K562 (cell line): ENCODE measurements at regions not wholly inside any gene's neighbourhood (a gene's known extent, or its start where the extent isn't known, plus 50 kb on each side); places are given as distances from the start of the nearest gene placed in this dataset.

Experiments used
- ATAC-seq: fragments of 200-7000 bp; cut with Tn5 transposase; 3 replicates; pipeline ENCODE4 v1.9.1; 2020; ENCODE audit warnings: moderate library complexity
- BruUV-seq: library from RNA; stranded (reverse); fragments of 400-500 nt; replicated peaks from 2 replicates; lab custom pipeline; 2021; lab: Mats Ljungman, UMichigan
- CTCF ChIA-PET: fragments of 300-600 bp; formaldehyde crosslinking; extraction: SDS; loops from one replicate; lab custom pipeline; 2021; ENCODE audit warnings: low intra/inter-chr PET ratio; lab: Yijun Ruan, JAX
- POLR2A ChIA-PET: fragments of 300-600, 350-650 bp; sonication (Branson Sonifier 250); formaldehyde crosslinking; extraction: SDS; loops from one replicate; lab custom pipeline; 2021; ENCODE audit warnings: antibody characterized with exemption, inconsistent platforms; lab: Yijun Ruan, JAX
- DNase-seq, 4 experiments: peaks; one replicate each; pipeline versions ENCODE4 v3.0.0 to v3.0.0-alpha.2; 2011 to 2018; ENCODE audit warnings: low spot score in 3 of 4, mixed read lengths in 3 of 4; ENCODE audit errors: extremely low read depth in 1 of 4
- FAIRE-seq: peaks from 2 replicates; lab custom pipeline; 2011; peaks lifted over from hg19 to GRCh38; lab: Jason Lieb, UNC
- H2AFZ ChIP-seq: 2 replicates; pipeline ENCODE4 v1.6.0; 2011; ENCODE audit warnings: low read depth, low read length, control low read depth, inconsistent platforms
- H3K27ac ChIP-seq: fragments of 200-600 bp; 3 replicates; pipeline ENCODE4 v1.8.0; 2011; ENCODE audit warnings: low read depth, mild to moderate bottlenecking, control low read depth, inconsistent platforms, low read length, moderate library complexity, mixed read lengths; ENCODE audit errors: extremely low read depth
- H3K27me3 ChIP-seq, 2 experiments: fragments of 300-600 bp in 1 of 2; 2 replicates in 1 of 2; 3 replicates in 1 of 2; pipeline versions ENCODE4 v1.6.0 to v1.8.0; 2011; ENCODE audit warnings: inconsistent platforms in 2 of 2, low read length in 2 of 2, mild to moderate bottlenecking in 1 of 2, mixed read lengths in 1 of 2, moderate library complexity in 1 of 2; ENCODE audit not compliant: control insufficient read depth in 2 of 2, insufficient read depth in 2 of 2
- H3K36me3 ChIP-seq: fragments of 300-600 bp; 3 replicates; pipeline ENCODE4 v1.8.0; 2011; ENCODE audit warnings: mild to moderate bottlenecking, low read length, inconsistent platforms; ENCODE audit not compliant: control insufficient read depth, insufficient read depth
- H3K4me1 ChIP-seq, 2 experiments: fragments of 200-600 bp in 1 of 2; replicated peaks in 1 of 2; 2 replicates in 1 of 2; 3 replicates in 1 of 2; pipeline versions ENCODE4 v1.5.1 to v1.8.0; 2011; ENCODE audit warnings: inconsistent platforms in 2 of 2, low read length in 2 of 2, mild to moderate bottlenecking in 1 of 2, mixed read lengths in 1 of 2, moderate library complexity in 1 of 2; ENCODE audit not compliant: control insufficient read depth in 2 of 2, insufficient read depth in 2 of 2
- H3K4me2 ChIP-seq: 2 replicates; pipeline ENCODE4 v1.6.1; 2011; ENCODE audit warnings: low read length, control low read depth, inconsistent platforms, mixed read lengths; ENCODE audit not compliant: insufficient read depth
- H3K4me3 ChIP-seq: fragments of 200-600 bp; sonication (generic), shearing (Covaris generic); 2 replicates; pipeline ENCODE4 v1.5.1; 2016; ENCODE audit warnings: control low read depth, inconsistent platforms
- H3K79me2 ChIP-seq: fragments of 200-600 bp; 3 replicates; pipeline ENCODE4 v1.8.0; 2011; ENCODE audit warnings: low read length, inconsistent platforms; ENCODE audit not compliant: control insufficient read depth, insufficient read depth
- H3K9ac ChIP-seq, 2 experiments: 2 replicates each; pipeline versions ENCODE4 v1.6.0 to v1.6.1; 2011; ENCODE audit warnings: low read depth in 2 of 2, low read length in 2 of 2, control low read depth in 1 of 2, inconsistent platforms in 1 of 2, mild to moderate bottlenecking in 1 of 2, mixed read lengths in 1 of 2; ENCODE audit not compliant: insufficient read depth in 1 of 2
- H3K9me1 ChIP-seq: one replicate; pipeline ENCODE4 v1.6.0; 2011; ENCODE audit warnings: inconsistent platforms, mild to moderate bottlenecking, low read length, moderate library complexity; ENCODE audit not compliant: control insufficient read depth, insufficient read depth
- H3K9me3 ChIP-seq: replicated peaks from 2 replicates; pipeline ENCODE4 v1.5.1; 2011; ENCODE audit warnings: low read depth, low read length, inconsistent platforms; ENCODE audit not compliant: control insufficient read depth, insufficient read depth
- H4K20me1 ChIP-seq: replicated peaks from 2 replicates; pipeline ENCODE4 v1.6.1; 2011; ENCODE audit warnings: low read length, inconsistent platforms, mixed read lengths; ENCODE audit not compliant: control insufficient read depth, insufficient read depth
- CTCF ChIP-seq, 3 experiments: IDR thresholded peaks in 2 of 3; conservative IDR thresholded peaks in 1 of 3; 2 replicates each; pipeline ENCODE4 v1.5.1; 2011 to 2012; ENCODE audit warnings: low read length in 3 of 3, mild to moderate bottlenecking in 3 of 3, control low read depth in 2 of 3, improper control_type of control experiment in 1 of 3, inconsistent platforms in 1 of 3, low read depth in 1 of 3, mixed read lengths in 1 of 3, moderate library complexity in 1 of 3; ENCODE audit not compliant: insufficient read depth in 2 of 3
- DDX20 ChIP-seq: fragments of 450-650 bp; IDR thresholded peaks from 2 replicates; pipeline ENCODE4 v1.6.1; 2016; ENCODE audit warnings: missing genetic modification characterization, low read depth, mild to moderate bottlenecking, missing compliant biosample characterization, moderate library complexity
- MAFF ChIP-seq: IDR thresholded peaks from 2 replicates; pipeline ENCODE4 v1.6.1; 2012; ENCODE audit warnings: low read length, improper control_type of control experiment
- PPARD ChIP-seq: fragments of 250-450 bp; sonication (Bioruptor Pico); IDR thresholded peaks from 2 replicates; pipeline ENCODE4 v1.8.0; 2022; ENCODE audit warnings: inconsistent platforms, mild to moderate bottlenecking, moderate library complexity
- PREB ChIP-seq: sonication (generic); formaldehyde crosslinking; IDR thresholded peaks from 2 replicates; pipeline ENCODE4 v1.8.1; 2023; ENCODE audit warnings: mild to moderate bottlenecking, missing genetic modification reagents
- RAD21 ChIP-seq, 2 experiments: fragments of 250-450 bp in 1 of 2; fragments of 450-650 bp in 1 of 2; sonication (Bioruptor Pico) in 1 of 2; formaldehyde crosslinking in 1 of 2; IDR thresholded peaks in 1 of 2; conservative IDR thresholded peaks in 1 of 2; 2 replicates each; pipeline versions ENCODE4 v1.4.0 to v1.8.0; 2020 to 2022; ENCODE audit warnings: mild to moderate bottlenecking in 2 of 2, moderate library complexity in 1 of 2
- ZNF274 ChIP-seq: IDR thresholded peaks from 2 replicates; pipeline ENCODE4 v1.6.1; 2011; ENCODE audit warnings: low read depth, mild to moderate bottlenecking, low read length, moderate library complexity, borderline replicate concordance
- ZNF354B ChIP-seq: fragments of 250-450 bp; sonication (Bioruptor Pico); IDR thresholded peaks from 2 replicates; pipeline ENCODE4 v1.4.0; 2020
- WGBS: fragments of 100-300 bp; shearing (Covaris generic); methylation state at CpG from one replicate; pipeline ENCODE4 v1.1.6; 2016; ENCODE audit warnings: low coverage, mixed read lengths; ENCODE audit not compliant: insufficient coverage; ENCODE audit errors: missing lambda C conversion rate; 5-methylcytosine and 5-hydroxymethylcytosine counted together
- in situ Hi-C: fragments of 300-500 bp; cut with MboI; formaldehyde crosslinking; loops from 4 replicates; pipeline ENCODE4 v1.15.0; 2018; ENCODE audit warnings: inconsistent platforms, mixed read lengths
- intact Hi-C: fragments of 100-400 bp; cut with micrococcal nuclease; formaldehyde crosslinking; loops from 2 replicates; pipeline ENCODE4 v1.14.2; 2022

GRCh38 chr14:26729851-26730250 is 132.0 kb upstream of the NOVA1 start:
- no peak overlapping the region for H3K4me3 ChIP-seq
- H2AFZ ChIP-seq = no peak overlapping the region
- H3K27me3 ChIP-seq = no peaks in the 10 kb centered on the region
- H3K4me1 ChIP-seq = no peaks in the 10 kb centered on the region
- ChIA-PET CTCF (no interaction called here), POLR2A (no interaction called here)
- in situ Hi-C loops (no loop called here), intact Hi-C loops (no loop called here)
- ATAC-seq (no peak), FAIRE-seq (no peak), DNase-seq (no peak)
- no peaks in the 10 kb centered on the region for H3K79me2 ChIP-seq
- H3K27ac ChIP-seq = no peak overlapping the region
- H3K9me1 ChIP-seq = no peaks in the 10 kb centered on the region
- 0% methylated on average over 2 of the region's 3 CpGs for WGBS
- no peak for TF ChIP-seq MAFF
- TF ChIP-seq ZNF354B (CRISPR knock-in tag) = no peak
- no peak for TF ChIP-seq DDX20
- TF ChIP-seq ZNF274 = no peak
- TF ChIP-seq PPARD (CRISPR knock-in tag) = no peak
- H3K4me2 ChIP-seq = no peak overlapping the region
- no peaks in the 10 kb centered on the region for H3K36me3 ChIP-seq
- H3K9me3 ChIP-seq = no peaks in the 10 kb centered on the region
- no peaks in the 10 kb centered on the region for H4K20me1 ChIP-seq
- BruUV-seq = no TSS peak
- no peak overlapping the region for H3K9ac ChIP-seq

- ATAC-seq (no peak), FAIRE-seq (no peak), DNase-seq (peak; percentile 4 to 12 (median 8))
- ChIA-PET CTCF (no interaction called here), POLR2A (no interaction called here)
- BruUV-seq = no TSS peak
- Histone ChIP-seq H3K9ac (no peak overlapping the region), H3K4me3 (no peak overlapping the region), H3K4me2 (no peak overlapping the region), H3K36me3 (no peaks in the 10 kb centered on the region), H3K27ac (no peak overlapping the region), H3K9me1 (no peaks in the 10 kb centered on the region), H3K9me3 (no peaks in the 10 kb centered on the region), H4K20me1 (no peaks in the 10 kb centered on the region), H3K79me2 (no peaks in the 10 kb centered on the region), H3K4me1 (no peaks in the 10 kb centered on the region), H2AFZ (no peak overlapping the region), H3K27me3 (no peaks in the 10 kb centered on the region)
- WGBS = 0% methylated on average over 4 of the region's 4 CpGs
- intact Hi-C loops = no loop called here
- TF ChIP-seq RAD21 (CRISPR knock-in tag; conservative IDR thresholded peaks at IDR 0.05 in 1 of 2, IDR thresholded peaks at IDR 0.05 in 1 of 2) = peak in 1 of 2 experiments; percentile 44; a peak in 2 of 4 replicates
- no peak for TF ChIP-seq PREB (CRISPR knock-in tag)
- TF ChIP-seq CTCF (IDR thresholded peaks at IDR 0.05 in 2 of 3, conservative IDR thresholded peaks at IDR 0.05 in 1 of 3; ENCODE audit: insufficient read depth in 2 of 3, low read depth in 1 of 3, low read length in 3 of 3) = peak in 1 of 3 experiments; percentile 10; a peak in 1 of 6 replicates
- in situ Hi-C loops = no loop called here
Observed at GRCh38 chr14:26730929-26731618, 133.2 kb upstream of the NOVA1 start.
